Rectal smooth muscle tissue (tissue), 1 donor: ENCODE measurements at regions not wholly inside any gene's neighbourhood (a gene's known extent, or its start where the extent isn't known, plus 50 kb on each side); places are given as distances from the start of the nearest gene placed in this dataset.

Experiments used
- H3K27ac ChIP-seq: one replicate; pipeline ENCODE4 v1.7.0; 2013; ENCODE audit warnings: low read depth, low read length, inconsistent platforms
- H3K27me3 ChIP-seq: one replicate; pipeline ENCODE4 v1.7.0; 2013; ENCODE audit warnings: low read length; ENCODE audit not compliant: control insufficient read depth, insufficient read depth
- H3K36me3 ChIP-seq: one replicate; pipeline ENCODE4 v1.7.0; 2013; ENCODE audit warnings: low read length; ENCODE audit not compliant: control insufficient read depth, insufficient read depth
- H3K4me1 ChIP-seq: one replicate; pipeline ENCODE4 v1.7.0; 2013; ENCODE audit warnings: low read length; ENCODE audit not compliant: control insufficient read depth, insufficient read depth
- H3K4me3 ChIP-seq: one replicate; pipeline ENCODE4 v1.7.0; 2013; ENCODE audit warnings: low read length
- H3K9ac ChIP-seq: one replicate; pipeline ENCODE4 v1.7.0; 2013; ENCODE audit warnings: low read length

- Histone ChIP-seq H3K4me1 (no peaks in the 10 kb centered on the region), H3K9ac (no peak overlapping the region), H3K27ac (no peak overlapping the region), H3K27me3 (no peaks in the 10 kb centered on the region), H3K4me3 (no peak overlapping the region), H3K36me3 (no peaks in the 10 kb centered on the region)
Observed at GRCh38 chr18:51383711-51384110, 186.2 kb upstream of the MEX3C start.

GRCh38 chr18:51385270-51385669, 187.8 kb upstream of the MEX3C start:
- Histone ChIP-seq H3K4me3 (no peak overlapping the region), H3K9ac (no peak overlapping the region)

GRCh38 chr18:51390702-51391101, 193.2 kb upstream of the MEX3C start:
- no peaks in the 10 kb centered on the region for H3K4me1 ChIP-seq
- H3K36me3 ChIP-seq, result no peaks in the 10 kb centered on the region
- H3K27ac ChIP-seq, result no peak overlapping the region
- no peaks in the 10 kb centered on the region for H3K27me3 ChIP-seq
- no peak overlapping the region for H3K4me3 ChIP-seq
- H3K9ac ChIP-seq, result no peak overlapping the region

More at GRCh38 chr18:51385270-51385669, 187.8 kb upstream of the MEX3C start:
- Histone ChIP-seq H3K4me1 (no peaks in the 10 kb centered on the region), H3K36me3 (no peaks in the 10 kb centered on the region), H3K27ac (no peak overlapping the region), H3K27me3 (no peaks in the 10 kb centered on the region)

- H3K27ac ChIP-seq, result no peak overlapping the region
- H3K4me1 ChIP-seq, result no peaks in the 10 kb centered on the region
- H3K4me3 ChIP-seq, result no peak overlapping the region
- no peak overlapping the region for H3K9ac ChIP-seq
- no peaks in the 10 kb centered on the region for H3K36me3 ChIP-seq
- no peaks in the 10 kb centered on the region for H3K27me3 ChIP-seq
Observed at GRCh38 chr18:51391215-51391614, 193.7 kb upstream of the MEX3C start.

- Histone ChIP-seq H3K27ac (no peak overlapping the region), H3K27me3 (no peaks in the 10 kb centered on the region), H3K36me3 (no peaks in the 10 kb centered on the region), H3K4me1 (no peaks in the 10 kb centered on the region), H3K9ac (no peak overlapping the region), H3K4me3 (no peak overlapping the region)
Observed at GRCh38 chr18:51391731-51392130, 194.2 kb upstream of the MEX3C start.

- H3K36me3 ChIP-seq, result no peaks in the 10 kb centered on the region
- no peak overlapping the region for H3K27ac ChIP-seq
- no peak overlapping the region for H3K9ac ChIP-seq
- no peaks in the 10 kb centered on the region for H3K27me3 ChIP-seq
- H3K4me1 ChIP-seq, result no peaks in the 10 kb centered on the region
- H3K4me3 ChIP-seq, result no peak overlapping the region
Observed at GRCh38 chr18:51397347-51397962, 200.0 kb upstream of the MEX3C start.

GRCh38 chr18:51398104-51398503, 200.6 kb upstream of the MEX3C start:
- H3K36me3 ChIP-seq, result no peaks in the 10 kb centered on the region
- H3K27ac ChIP-seq, result no peak overlapping the region
- no peaks in the 10 kb centered on the region for H3K4me1 ChIP-seq
- H3K9ac ChIP-seq, result no peak overlapping the region
- H3K4me3 ChIP-seq, result no peak overlapping the region
- H3K27me3 ChIP-seq, result no peaks in the 10 kb centered on the region

GRCh38 chr18:51399491-51400122, 202.1 kb upstream of the MEX3C start:
- no peak overlapping the region for H3K9ac ChIP-seq
- H3K27ac ChIP-seq, result no peak overlapping the region
- no peaks in the 10 kb centered on the region for H3K36me3 ChIP-seq
- H3K4me1 ChIP-seq, result no peaks in the 10 kb centered on the region
- no peaks in the 10 kb centered on the region for H3K27me3 ChIP-seq
- no peak overlapping the region for H3K4me3 ChIP-seq

GRCh38 chr18:51400721-51401120, 203.2 kb upstream of the MEX3C start:
- H3K27ac ChIP-seq, result no peak overlapping the region
- H3K9ac ChIP-seq, result no peak overlapping the region
- H3K4me3 ChIP-seq, result no peak overlapping the region
- H3K36me3 ChIP-seq, result no peaks in the 10 kb centered on the region
- H3K4me1 ChIP-seq, result no peaks in the 10 kb centered on the region
- no peaks in the 10 kb centered on the region for H3K27me3 ChIP-seq

GRCh38 chr18:51401912-51402311, 204.4 kb upstream of the MEX3C start:
- Histone ChIP-seq H3K9ac (no peak overlapping the region), H3K4me3 (no peak overlapping the region), H3K27me3 (no peaks in the 10 kb centered on the region), H3K4me1 (no peaks in the 10 kb centered on the region), H3K27ac (no peak overlapping the region), H3K36me3 (no peaks in the 10 kb centered on the region)

GRCh38 chr18:51404620-51405019, 207.1 kb upstream of the MEX3C start:
- Histone ChIP-seq H3K27me3 (no peaks in the 10 kb centered on the region), H3K9ac (no peak overlapping the region), H3K4me3 (no peak overlapping the region), H3K27ac (no peak overlapping the region), H3K4me1 (no peaks in the 10 kb centered on the region), H3K36me3 (no peaks in the 10 kb centered on the region)

- Histone ChIP-seq H3K4me3 (no peak overlapping the region), H3K27me3 (no peaks in the 10 kb centered on the region), H3K27ac (no peak overlapping the region), H3K36me3 (no peaks in the 10 kb centered on the region), H3K9ac (no peak overlapping the region), H3K4me1 (no peaks in the 10 kb centered on the region)
Observed at GRCh38 chr18:51405683-51406477, 208.4 kb upstream of the MEX3C start.
